ENCODE measurements at regions not wholly inside any gene's neighbourhood (a gene's known extent, or its start where the extent isn't known, plus 50 kb on each side); places are given as distances from the start of the nearest gene placed in this dataset.

- H4K20me1 ChIP-seq (ENCODE audit: insufficient read depth, low read length) = no peaks in the 10 kb centered on the region
- H3K79me2 ChIP-seq (ENCODE audit: insufficient read depth, low read length) = no peaks in the 10 kb centered on the region
- intact Hi-C loops (cut with micrococcal nuclease; ENCODE audit: unreplicated experiment) = no loop called here
- ChIA-PET POLR2A (no interaction called here), CTCF (ENCODE audit: low intra/inter-chr PET ratio, low total read pairs) (no interaction called here)
- H3K9me3 ChIP-seq (ENCODE audit: low read length) = 0 out of 2 replicates have a peak, but pooled peaks cover 5% of the 10 kb centered on the region
- BruUV-seq (replicated peaks) = no TSS peak
- no peak overlapping the region for H3K9ac ChIP-seq (ENCODE audit: insufficient read depth, low read depth, low read length)
- no peak overlapping the region for H3K4me2 ChIP-seq (ENCODE audit: low read depth, low read length)
- ATAC-seq (no peak), FAIRE-seq (no peak), DNase-seq (ENCODE audit: low spot score) (no peak)
- H2AFZ ChIP-seq (ENCODE audit: low read length) = no peak overlapping the region
- 2% methylated on average over 6 of the region's 6 CpGs for WGBS (ENCODE audit: low lambda C conversion rate)
- no peaks in the 10 kb centered on the region; a peak in 1 of 5 replicates for H3K27me3 ChIP-seq (ENCODE audit: control insufficient read depth in 1 of 2, insufficient read depth in 2 of 2, low read length in 2 of 2)
- in situ Hi-C loops (cut with HindIII; ENCODE audit: extremely low pct_ligation_motif_present, low pct_unique_long_range_greater_than_20kb) = no loop called here
- H3K4me3 ChIP-seq (replicated peaks in 1 of 3; ENCODE audit: insufficient read depth in 1 of 3, low read depth in 2 of 3, low read length in 3 of 3) = no peak overlapping the region
- H3K36me3 ChIP-seq (replicated peaks in 1 of 2; ENCODE audit: control insufficient read depth in 1 of 2, insufficient read depth in 2 of 2, low read length in 2 of 2) = no peaks in the 10 kb centered on the region
- H3K27ac ChIP-seq (ENCODE audit: extremely low read length, insufficient read depth, low read length) = no peak overlapping the region
- no peaks in the 10 kb centered on the region for H3K4me1 ChIP-seq (ENCODE audit: insufficient read depth, low read length)
- TF ChIP-seq IKZF4 (CRISPR knock-in tag; IDR thresholded peaks at IDR 0.05; ENCODE audit: borderline replicate concordance, low read depth, not compliant biosample characterization) (no peak), CHD4 (IDR thresholded peaks at IDR 0.05; ENCODE audit: borderline replicate concordance, low read length) (no peak), TFDP1 (CRISPR knock-in tag; IDR thresholded peaks at IDR 0.05; ENCODE audit: borderline replicate concordance) (no peak), FOSL1 (CRISPR knock-in tag; IDR thresholded peaks at IDR 0.05; ENCODE audit: borderline replicate concordance) (no peak), ZNF607 (CRISPR knock-in tag; IDR thresholded peaks at IDR 0.05; ENCODE audit: borderline replicate concordance) (no peak), CBX2 (IDR thresholded peaks at IDR 0.05; ENCODE audit: low read depth, low read length) (no peak), CBX2 (CRISPR knock-in tag; IDR thresholded peaks at IDR 0.05; ENCODE audit: low read depth) (no peak), MEIS1 (CRISPR knock-in tag; IDR thresholded peaks at IDR 0.05; ENCODE audit: borderline replicate concordance) (no peak), ZBTB46 (CRISPR knock-in tag; IDR thresholded peaks at IDR 0.05; ENCODE audit: borderline replicate concordance) (no peak), TFDP2 (CRISPR knock-in tag; IDR thresholded peaks at IDR 0.05) (no peak), ZNF710 (CRISPR knock-in tag; IDR thresholded peaks at IDR 0.05; ENCODE audit: borderline replicate concordance) (no peak), TBL1XR1 (IDR thresholded peaks at IDR 0.05; ENCODE audit: borderline replicate concordance, low read length, partially characterized antibody) (no peak), CREB1 (IDR thresholded peaks at IDR 0.05) (0 out of 2 replicates have a peak, but pooled peaks have one; percentile 5), CREB1 (CRISPR knock-in tag; IDR thresholded peaks at IDR 0.05) (no peak), DNMT3B (CRISPR knock-in tag; conservative IDR thresholded peaks at IDR 0.05) (no peak), ZFP36L1 (CRISPR knock-in tag; IDR thresholded peaks at IDR 0.05) (no peak), CEBPB (IDR thresholded peaks at IDR 0.05; ENCODE audit: borderline replicate concordance, low read depth, low read length) (peak; percentile 53; the same call in 1 of the 2 replicates), ATF7 (IDR thresholded peaks at IDR 0.05) (peak; percentile 68), ATF7 (CRISPR knock-in tag; IDR thresholded peaks at IDR 0.05) (no peak), ZFX (CRISPR knock-in tag; IDR thresholded peaks at IDR 0.05; ENCODE audit: low read depth) (no peak)
These were observed 634.5 kb downstream of the QKI start for GRCh38 chr6:164048840-164049516.

Measured in HepG2 (cell line).